ENCODE measurements at regions not wholly inside any gene's neighbourhood (a gene's known extent, or its start where the extent isn't known, plus 50 kb on each side); places are given as distances from the start of the nearest gene placed in this dataset.

DNA sequence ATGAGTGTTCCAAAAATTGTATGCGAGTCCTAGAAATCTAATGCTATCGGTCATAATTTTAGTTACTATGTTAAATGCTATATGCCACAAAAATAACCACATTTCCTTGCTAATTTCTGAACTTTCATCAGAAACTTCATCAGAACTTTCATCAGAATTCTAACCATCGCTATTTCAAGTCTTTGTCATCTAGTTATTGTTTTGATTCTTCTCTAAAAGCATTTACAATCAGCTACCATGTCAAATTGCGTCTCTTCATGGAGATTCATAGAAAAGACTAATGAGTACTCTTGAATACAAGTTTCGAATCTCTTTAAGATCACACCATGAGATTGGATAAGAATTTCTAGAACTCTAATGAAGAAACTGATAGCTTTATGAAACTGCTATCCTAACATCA, 52.7 kb upstream of the TM9SF2 start:
- Histone ChIP-seq H3K4ac (ENCODE audit: low read depth, low read length) (no peak overlapping the region), H3K4me2 (ENCODE audit: low read depth, low read length) (no peak overlapping the region), H3K36me3 (ENCODE audit: control insufficient read depth, insufficient read depth, low read length) (no peaks in the 10 kb centered on the region), H2BK120ac (ENCODE audit: low read depth, low read length) (no peak overlapping the region), H3K27me3 (ENCODE audit: control insufficient read depth, insufficient read depth, low read length) (peaks cover 24% of the 10 kb centered on the region), H3K4me1 (ENCODE audit: control insufficient read depth, insufficient read depth, low read length) (no peaks in the 10 kb centered on the region), H3K9me3 (ENCODE audit: control insufficient read depth, insufficient read depth, low read length) (no peaks in the 10 kb centered on the region), H3K9me1 (ENCODE audit: insufficient read depth, low read length) (no peaks in the 10 kb centered on the region), H2AFZ (replicated peaks; ENCODE audit: low read length, poor library complexity) (no peak overlapping the region), H4K20me1 (ENCODE audit: insufficient read depth, low read length) (no peaks in the 10 kb centered on the region), H2BK5ac (ENCODE audit: low read depth, low read length, poor library complexity, severe bottlenecking) (no peak overlapping the region), H4K8ac (ENCODE audit: low read depth in 2 of 2, low read length in 2 of 2) (no peak overlapping the region), H3K23ac (ENCODE audit: low read depth, low read length) (no peak overlapping the region), H3K27ac (ENCODE audit: insufficient read depth, low read length) (no peak overlapping the region), H4K5ac (ENCODE audit: low read depth, low read length) (no peak overlapping the region), H3K14ac (replicated peaks; ENCODE audit: low read depth, low read length) (no peak overlapping the region), H3K79me1 (ENCODE audit: low read depth in 1 of 2, low read length in 2 of 2) (no peaks in the 10 kb centered on the region), H2BK15ac (ENCODE audit: low read depth, low read length) (no peak overlapping the region), H2AK5ac (ENCODE audit: low read depth, low read length) (no peak overlapping the region), H3K18ac (ENCODE audit: low read depth, low read length) (no peak overlapping the region), H3K4me3 (ENCODE audit: insufficient read depth, low read depth, low read length) (no peak overlapping the region), H3K9ac (ENCODE audit: low read depth, low read length) (no peak overlapping the region), H2BK20ac (ENCODE audit: low read depth, low read length) (no peak overlapping the region), H2AK9ac (replicated peaks; ENCODE audit: low read depth, low read length, poor library complexity) (no peak overlapping the region), H3K56ac (ENCODE audit: extremely low read depth, insufficient read depth, low read length) (no peak overlapping the region), H4K91ac (ENCODE audit: insufficient read depth, low read depth, low read length) (no peak overlapping the region)
- in situ Hi-C loops (cut with MboI; ENCODE audit: low sequenced_read_pairs) (no loop called here), dilution Hi-C loops (cut with HindIII; ENCODE audit: low sequenced_read_pairs, unreplicated experiment) (no loop called here), intact Hi-C loops (cut with micrococcal nuclease) (loop anchor here (10.0 kb wide), 1 partner anchor 356 kb away; no protein-coding TSS in a partner anchor)
- no peak for ATAC-seq (ENCODE audit: low read depth)
- CTCF ChIA-PET, result interaction anchor here (1.0 kb wide), 1 partner anchor 123 kb away, joined by 4 read pairs; no protein-coding TSS in a partner anchor
- WGBS, 2 experiments (ENCODE audit: extremely low coverage in 2 of 2, insufficient read length in 1 of 2), result no CpG with 5 or more reads among the region's 5 CpGs
- DNase-seq, result no peak
- no TSS peak for BruUV-seq (replicated peaks)
- POLR2A ChIA-PET (ENCODE audit: unreplicated experiment), result no interaction called here
- no peak for TF ChIP-seq NFE2L2 (IDR thresholded peaks at IDR 0.05; ENCODE audit: low read depth, low read length)
- TF ChIP-seq POLR2A (IDR thresholded peaks at IDR 0.05; ENCODE audit: low read depth, low read length), result no peak
